Heart right ventricle (tissue), 16 donors: ENCODE measurements at regions not wholly inside any gene's neighbourhood (a gene's known extent, or its start where the extent isn't known, plus 50 kb on each side); places are given as distances from the start of the nearest gene placed in this dataset.

Source experiments
- ATAC-seq, 8 donors: fragments of 200-7000 bp; cut with Tn5 transposase; one replicate each; pipeline ENCODE4 v1.9.1; 2020; ENCODE audit warnings: mild to moderate bottlenecking in 8 of 8, moderate library complexity in 8 of 8, moderate number of reproducible peaks in 1 of 8
- DNase-seq, 2 donors: peaks; one replicate each; pipeline ENCODE4 v3.0.0-alpha.2; 2020
- H3K27ac ChIP-seq, 10 donors: fragments of 200-600 bp; sonication (generic) in 2 of 10; one replicate each; pipeline versions ENCODE4 v1.5.0 to v1.8.0; 2020 to 2022; ENCODE audit warnings: mild to moderate bottlenecking in 3 of 10
- H3K27me3 ChIP-seq, 7 donors: fragments of 200-600 bp; one replicate each; pipeline ENCODE4 v1.8.0; 2021 to 2022; ENCODE audit warnings: mild to moderate bottlenecking in 2 of 7
- H3K36me3 ChIP-seq, 9 donors: fragments of 200-600 bp; sonication (generic) in 1 of 9; one replicate each; pipeline versions ENCODE4 v1.5.0 to v1.8.0; 2020 to 2022; ENCODE audit warnings: mild to moderate bottlenecking in 2 of 9
- H3K4me1 ChIP-seq, 9 donors: fragments of 200-600 bp; sonication (generic) in 1 of 9; one replicate each; pipeline versions ENCODE4 v1.5.0 to v1.8.0; 2020 to 2022; ENCODE audit warnings: mild to moderate bottlenecking in 4 of 9
- H3K4me3 ChIP-seq, 10 donors: fragments of 200-600 bp; sonication (generic) in 2 of 10; one replicate each; pipeline versions ENCODE4 v1.5.0 to v1.8.0; 2020 to 2022; ENCODE audit warnings: mild to moderate bottlenecking in 7 of 10, moderate library complexity in 2 of 10
- H3K9me3 ChIP-seq, 11 donors: fragments of 200-600 bp in 10 of 11; sonication (generic) in 2 of 11; one replicate each; pipeline versions ENCODE4 v1.5.0 to v1.8.0; 2013 to 2022; ENCODE audit warnings: mild to moderate bottlenecking in 2 of 11, control low read depth in 1 of 11, moderate library complexity in 1 of 11
- WGBS, 2 donors: extraction: QIAGEN DNeasy Blood & Tissue Kit; methylation state at CpG; one replicate each; pipeline ENCODE4 v1.1.7; 2013; ENCODE audit warnings: inconsistent platforms in 1 of 2; 5-methylcytosine and 5-hydroxymethylcytosine counted together
- intact Hi-C, 10 donors: fragments of 100-400 bp; cut with DNase I; formaldehyde crosslinking; loops; one replicate each; pipeline versions ENCODE4 v1.11.1 to v1.14.2; 2022
- TF ChIP-seq, protein P1 (sequence below), 9 donors: fragments of 200-600 bp; sonication (generic) in 2 of 9; IDR thresholded peaks; one replicate each; pipeline versions ENCODE4 v1.5.0 to v1.8.0; 2021 to 2022; ENCODE audit warnings: antibody characterized with exemption in 9 of 9, mild to moderate bottlenecking in 5 of 9, moderate library complexity in 1 of 9
- donor health status: Arrhythmogenic right ventricular cardiomyopathy.
- donor health status: ischemic (EF 13 %, LVEDD 7.1; RV severe dilation, severe dysfunction).
- donor health status: healthy with polysubstance abuse.
- donor health status: DM: no; HTN: yes; CAD: no.
- donor health status: DM: no; HTN: no; CAD: no.
- donor health status: ischemic (EF 25% LVEDD 6.9; RV normal size, moderate dysfunction).
- donor health status: ischemic (EF 25% LVEDD 5.7; RV mildly dilated, moderate dysfunction).
- donor health status: healthy.
- donor health status: DM: yes; HTN: yes; CAD: no.
- donor health status: Ischemic cardiomyopathy.
- donor health status: ischemic (EF 35%, LVEDD 5.7; RV mildly dilated, moderate dysfunction).
- donor health status: nonischemic (EF 11% LVEDD 7.7; RV severe dilation, severe dysfunction).
- donor health status: DM: yes; HTN: yes; CAD: no.
- donor health status: PGD.
- donor health status: ischemic (EF 29% LVEDD 5.4; RV normal size, mild dysfunction).
- donor health status: nonischemic (EF 23%, LVEDD 6.1; RV moderate dilation, normal function).

DNA sequence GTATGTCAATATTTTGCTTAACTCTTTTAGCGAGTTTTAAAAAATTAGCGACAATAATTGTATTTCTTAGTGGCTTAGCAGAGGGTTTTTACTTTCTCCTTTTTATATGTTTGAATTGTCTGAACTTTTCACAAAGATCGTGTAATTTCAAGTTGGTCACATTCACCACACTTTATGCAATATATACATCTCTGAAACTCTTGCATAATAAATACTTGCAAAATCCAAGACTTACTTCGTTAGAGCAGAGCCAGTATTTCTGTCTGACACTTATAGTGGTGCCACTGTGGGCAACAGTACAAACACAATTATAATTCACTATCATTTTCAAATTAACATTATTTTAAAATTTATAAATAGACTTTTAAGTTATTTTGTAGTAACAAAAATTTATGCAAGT is 62.0 kb downstream of the SUCNR1 start:
- WGBS, 2 donors, result 93 to 98% methylated on average over 4 of the region's 4 CpGs
- intact Hi-C loops, result no loop called here
- ATAC-seq, result no peak

DNA sequence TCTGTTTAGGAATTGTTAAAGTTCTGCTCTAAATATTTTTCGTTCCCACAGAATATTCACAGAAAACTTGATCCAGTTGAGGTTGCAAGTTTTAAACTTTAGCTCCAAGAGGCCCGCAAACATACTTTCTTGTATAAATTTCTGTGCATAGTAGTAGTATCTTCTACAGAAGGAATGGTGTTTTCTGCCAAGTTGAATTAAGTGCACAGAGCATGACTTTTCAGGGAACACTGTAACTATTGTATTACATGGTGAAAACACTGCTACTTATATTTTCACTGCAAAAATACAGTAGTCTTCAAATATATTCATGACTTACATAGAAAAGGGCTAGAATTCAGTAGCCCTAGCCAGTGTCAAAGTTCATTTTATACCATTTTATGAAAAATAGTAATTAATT is 67.0 kb downstream of the SUCNR1 start:
- TF ChIP-seq, protein P1, sequence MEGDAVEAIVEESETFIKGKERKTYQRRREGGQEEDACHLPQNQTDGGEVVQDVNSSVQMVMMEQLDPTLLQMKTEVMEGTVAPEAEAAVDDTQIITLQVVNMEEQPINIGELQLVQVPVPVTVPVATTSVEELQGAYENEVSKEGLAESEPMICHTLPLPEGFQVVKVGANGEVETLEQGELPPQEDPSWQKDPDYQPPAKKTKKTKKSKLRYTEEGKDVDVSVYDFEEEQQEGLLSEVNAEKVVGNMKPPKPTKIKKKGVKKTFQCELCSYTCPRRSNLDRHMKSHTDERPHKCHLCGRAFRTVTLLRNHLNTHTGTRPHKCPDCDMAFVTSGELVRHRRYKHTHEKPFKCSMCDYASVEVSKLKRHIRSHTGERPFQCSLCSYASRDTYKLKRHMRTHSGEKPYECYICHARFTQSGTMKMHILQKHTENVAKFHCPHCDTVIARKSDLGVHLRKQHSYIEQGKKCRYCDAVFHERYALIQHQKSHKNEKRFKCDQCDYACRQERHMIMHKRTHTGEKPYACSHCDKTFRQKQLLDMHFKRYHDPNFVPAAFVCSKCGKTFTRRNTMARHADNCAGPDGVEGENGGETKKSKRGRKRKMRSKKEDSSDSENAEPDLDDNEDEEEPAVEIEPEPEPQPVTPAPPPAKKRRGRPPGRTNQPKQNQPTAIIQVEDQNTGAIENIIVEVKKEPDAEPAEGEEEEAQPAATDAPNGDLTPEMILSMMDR (IDR thresholded peaks at IDR 0.05), result no peak
- H3K36me3 ChIP-seq, result no peaks in the 10 kb centered on the region
- DNase-seq (no peak), ATAC-seq (no peak)
- no peaks in the 10 kb centered on the region for H3K9me3 ChIP-seq
- H3K4me1 ChIP-seq, result peaks cover 0 to 4% (median 0%) of the 10 kb centered on the region in 9 donors
- intact Hi-C loops, result no loop called here
- no peak overlapping the region for H3K27ac ChIP-seq
- no peaks in the 10 kb centered on the region for H3K27me3 ChIP-seq
- no peak overlapping the region for H3K4me3 ChIP-seq
- WGBS, 2 donors, result 79 to 85% methylated on average over 2 of the region's 2 CpGs

More for the DNA sequence above, 62.0 kb downstream of the SUCNR1 start:
- TF ChIP-seq, protein P1 (IDR thresholded peaks at IDR 0.05), result no peak
- DNase-seq, result no peak
- Histone ChIP-seq H3K27ac (no peak overlapping the region), H3K9me3 (no peaks in the 10 kb centered on the region), H3K36me3 (no peaks in the 10 kb centered on the region), H3K4me3 (no peak overlapping the region), H3K4me1 (peaks cover 0 to 10% (median 0%) of the 10 kb centered on the region in 9 donors), H3K27me3 (no peaks in the 10 kb centered on the region)

DNA sequence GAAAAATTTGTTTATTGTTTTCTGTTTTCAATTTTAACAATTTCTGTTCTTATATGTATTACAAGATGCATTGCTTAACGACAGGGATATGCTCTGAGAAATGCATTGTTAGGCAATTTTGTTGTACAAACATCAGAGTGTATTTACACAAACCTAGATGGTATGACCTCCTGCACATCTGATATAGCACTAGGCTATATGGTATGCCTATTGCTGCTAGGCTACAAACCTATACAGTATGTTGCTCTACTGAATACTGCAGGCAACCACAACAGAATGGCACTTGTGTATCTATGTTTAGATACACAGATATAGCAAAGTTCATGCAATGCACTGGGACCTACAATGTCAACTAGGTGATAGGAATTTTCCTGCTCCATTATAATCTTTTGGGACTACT is 70.1 kb downstream of the SUCNR1 start:
- intact Hi-C loops, result no loop called here
- whole genome bisulfite sequencing, 2 donors, result 91% methylated on average over 1 of the region's 1 CpG
- ATAC-seq (no peak), DNase-seq (no peak)
- H3K4me3 ChIP-seq, result no peak overlapping the region
- H3K36me3 ChIP-seq, result no peaks in the 10 kb centered on the region
- H3K9me3 ChIP-seq, result no peaks in the 10 kb centered on the region
- H3K27ac ChIP-seq, result no peak overlapping the region
- H3K27me3 ChIP-seq, result no peaks in the 10 kb centered on the region
- no peaks in the 10 kb centered on the region for H3K4me1 ChIP-seq
- TF ChIP-seq, protein P1 (IDR thresholded peaks at IDR 0.05), result no peak

DNA sequence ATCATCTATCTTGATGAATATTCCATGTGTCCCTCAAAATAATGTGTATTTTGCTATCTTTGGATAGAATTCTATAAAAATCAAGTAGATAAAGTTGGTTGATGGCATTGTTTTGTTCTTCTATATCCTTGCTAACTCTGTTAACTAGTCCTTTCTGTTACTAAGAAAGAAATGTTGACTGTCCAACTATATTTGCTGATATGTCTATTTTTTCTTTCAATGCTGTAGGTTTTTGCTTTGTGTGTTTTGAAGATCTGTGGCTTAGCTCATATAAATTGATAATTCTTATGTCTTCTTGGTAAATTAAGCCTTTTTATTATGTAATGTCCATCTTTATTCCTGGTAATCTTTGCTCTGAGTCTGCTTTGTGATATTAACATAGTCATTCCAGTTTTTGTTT is 70.9 kb downstream of the SUCNR1 start:
- DNase-seq (no peak), ATAC-seq (no peak)
- intact Hi-C loops, result no loop called here
- H3K27ac ChIP-seq, result no peak overlapping the region
- H3K4me3 ChIP-seq, result no peak overlapping the region
- H3K4me1 ChIP-seq, result no peaks in the 10 kb centered on the region
- TF ChIP-seq, protein P1 (IDR thresholded peaks at IDR 0.05), result no peak
- no peaks in the 10 kb centered on the region for H3K36me3 ChIP-seq
- H3K27me3 ChIP-seq, result no peaks in the 10 kb centered on the region
- no peaks in the 10 kb centered on the region for H3K9me3 ChIP-seq

DNA sequence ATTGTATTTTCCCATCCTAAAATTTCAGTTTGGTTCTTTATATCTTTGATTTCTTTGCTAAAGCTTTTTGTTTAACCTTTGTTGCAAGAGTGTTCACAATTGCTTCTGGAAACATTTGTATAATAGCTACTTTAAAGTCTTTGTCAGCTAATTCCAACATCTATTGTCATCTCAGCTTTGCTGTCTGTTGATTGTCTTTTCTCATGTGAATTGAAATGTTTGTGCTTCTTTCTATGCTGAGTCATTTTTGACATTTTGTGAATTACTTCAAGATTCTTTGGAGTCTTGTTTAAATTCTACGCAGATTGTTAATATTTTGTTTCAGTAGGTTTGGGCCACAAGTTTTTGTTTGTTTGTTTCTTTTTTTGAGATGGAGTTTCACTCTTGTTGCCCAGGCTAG is 73.2 kb downstream of the SUCNR1 start:
- H3K4me3 ChIP-seq, result no peak overlapping the region
- H3K9me3 ChIP-seq, result no peaks in the 10 kb centered on the region
- no peaks in the 10 kb centered on the region for H3K36me3 ChIP-seq
- ATAC-seq (no peak), DNase-seq (no peak)
- H3K27ac ChIP-seq, result no peak overlapping the region
- H3K4me1 ChIP-seq, result no peaks in the 10 kb centered on the region
- TF ChIP-seq, protein P1 (IDR thresholded peaks at IDR 0.05), result no peak
- WGBS, 2 donors, result 92 to 100% methylated on average over 1 of the region's 1 CpG
- no peaks in the 10 kb centered on the region for H3K27me3 ChIP-seq
- intact Hi-C loops, result no loop called here
